Keratinocyte (primary cell): ENCODE measurements at regions not wholly inside any gene's neighbourhood (a gene's known extent, or its start where the extent isn't known, plus 50 kb on each side); places are given as distances from the start of the nearest gene placed in this dataset.

ENCODE experiments used
- DNase-seq: peaks from one replicate; pipeline ENCODE4 v3.0.0-alpha.2; 2011; ENCODE audit warnings: low read depth, missing footprints, low spot score
- FAIRE-seq: peaks from 2 replicates; lab custom pipeline; 2011; peaks lifted over from hg19 to GRCh38; lab: Jason Lieb, UNC
- H2AFZ ChIP-seq: 2 replicates; pipeline ENCODE4 v1.6.0; 2012; ENCODE audit warnings: low read length, control low read depth, inconsistent platforms; ENCODE audit not compliant: control insufficient read depth
- H3K27ac ChIP-seq: 2 replicates; pipeline ENCODE4 v1.5.1; 2011; ENCODE audit warnings: low read length; ENCODE audit not compliant: control insufficient read depth, insufficient read depth
- H3K27me3 ChIP-seq: 3 replicates; pipeline ENCODE4 v1.6.0; 2011; ENCODE audit warnings: low read length; ENCODE audit not compliant: control insufficient read depth, insufficient read depth; ENCODE audit errors: extremely low read depth
- H3K36me3 ChIP-seq, 2 experiments: 2 replicates in 1 of 2; 3 replicates in 1 of 2; pipeline ENCODE4 v1.5.1; 2011; ENCODE audit warnings: low read length in 2 of 2, mild to moderate bottlenecking in 1 of 2; ENCODE audit not compliant: control insufficient read depth in 2 of 2, insufficient read depth in 2 of 2; ENCODE audit errors: extremely low read depth in 1 of 2
- H3K4me1 ChIP-seq: 3 replicates; pipeline ENCODE4 v1.5.1; 2011; ENCODE audit warnings: low read length; ENCODE audit not compliant: control insufficient read depth, insufficient read depth; ENCODE audit errors: extremely low read depth
- H3K4me2 ChIP-seq: 3 replicates; pipeline ENCODE4 v1.6.0; 2011; ENCODE audit warnings: low read depth, low read length; ENCODE audit not compliant: control insufficient read depth, insufficient read depth; ENCODE audit errors: extremely low read depth
- H3K4me3 ChIP-seq, 3 experiments: fragments of 200-600 bp in 1 of 3; sonication (generic) in 1 of 3; 2 replicates in 2 of 3; 3 replicates in 1 of 3; pipeline ENCODE4 v1.5.1; 2011 to 2016; ENCODE audit warnings: low read length in 3 of 3, mild to moderate bottlenecking in 3 of 3, control low read depth in 2 of 3, inconsistent platforms in 1 of 3, low read depth in 1 of 3, mixed read lengths in 1 of 3, mixed run types in 1 of 3, moderate library complexity in 1 of 3; ENCODE audit not compliant: control insufficient read depth in 2 of 3, insufficient read depth in 2 of 3; ENCODE audit errors: extremely low read depth in 1 of 3
- H3K79me2 ChIP-seq: 2 replicates; pipeline ENCODE4 v1.6.0; 2012; ENCODE audit warnings: low read length; ENCODE audit not compliant: control insufficient read depth, insufficient read depth
- H3K9ac ChIP-seq: 3 replicates; pipeline ENCODE4 v1.6.0; 2011; ENCODE audit warnings: low read length; ENCODE audit not compliant: control insufficient read depth, insufficient read depth; ENCODE audit errors: extremely low read depth
- H3K9me1 ChIP-seq: 3 replicates; pipeline ENCODE4 v1.6.0; 2011; ENCODE audit warnings: low read length; ENCODE audit not compliant: control insufficient read depth, insufficient read depth; ENCODE audit errors: extremely low read depth
- H3K9me3 ChIP-seq: 2 replicates; pipeline ENCODE4 v1.5.1; 2012; ENCODE audit warnings: low read depth, low read length; ENCODE audit not compliant: control insufficient read depth
- H4K20me1 ChIP-seq: 3 replicates; pipeline ENCODE4 v1.6.0; 2011; ENCODE audit warnings: low read length; ENCODE audit not compliant: control insufficient read depth, insufficient read depth; ENCODE audit errors: extremely low read depth
- EZH2 ChIP-seq: IDR thresholded peaks from one replicate; pipeline ENCODE4 v1.6.1; 2012; ENCODE audit warnings: inconsistent platforms, mild to moderate bottlenecking, low read length, moderate library complexity
- dilution Hi-C: fragments of 300-500 bp; cut with MboI; formaldehyde crosslinking; loops from one replicate; pipeline ENCODE4 v1.7.0; 2020; ENCODE audit warnings: low sequenced_read_pairs; ENCODE audit not compliant: extremely low pct_ligation_motif_present
- TF ChIP-seq, protein P1 (sequence below), 3 experiments: IDR thresholded peaks in 1 of 3; conservative IDR thresholded peaks in 1 of 3; optimal IDR thresholded peaks in 1 of 3; 2 replicates in 2 of 3; 3 replicates in 1 of 3; pipeline versions ENCODE3 to v1.5.1; 2011; ENCODE audit warnings: low read length in 3 of 3, mild to moderate bottlenecking in 3 of 3, moderate library complexity in 2 of 3, control low read depth in 1 of 3, inconsistent platforms in 1 of 3; ENCODE audit not compliant: insufficient read depth in 2 of 3; ENCODE audit errors: extremely low read depth in 1 of 3

DNA sequence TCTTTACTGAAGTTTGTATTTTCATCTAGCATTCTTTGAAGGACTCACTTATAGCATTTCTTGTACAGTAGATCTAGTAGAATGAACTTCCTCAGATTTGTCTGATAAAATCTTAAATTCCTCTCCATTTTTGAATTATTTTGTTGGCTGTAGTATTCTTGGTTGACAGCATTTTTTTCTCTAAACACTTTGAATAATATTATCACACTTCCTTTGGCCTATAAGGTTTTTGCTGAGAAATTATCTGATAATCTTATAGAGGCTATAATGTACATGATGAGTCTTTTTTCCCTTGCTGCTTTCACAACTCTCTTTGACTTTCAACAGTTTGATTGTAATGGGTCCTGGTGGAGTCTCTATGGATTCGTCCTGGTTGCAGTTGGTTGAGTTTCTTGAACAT lies 169.5 kb downstream of the NOL4 start:
- no peak for TF ChIP-seq EZH2
- H3K36me3 ChIP-seq, result no peaks in the 10 kb centered on the region
- H3K79me2 ChIP-seq, result no peaks in the 10 kb centered on the region
- H3K9me1 ChIP-seq, result no peaks in the 10 kb centered on the region
- no peak overlapping the region for H3K9ac ChIP-seq
- H4K20me1 ChIP-seq, result no peaks in the 10 kb centered on the region
- no peaks in the 10 kb centered on the region for H3K27me3 ChIP-seq
- H3K27ac ChIP-seq, result no peak overlapping the region
- H3K4me1 ChIP-seq, result no peaks in the 10 kb centered on the region
- no peak overlapping the region for H2AFZ ChIP-seq
- H3K4me3 ChIP-seq, result no peak overlapping the region
- dilution Hi-C loops, result no loop called here
- FAIRE-seq, result no peak
- no peaks in the 10 kb centered on the region for H3K9me3 ChIP-seq
- H3K4me2 ChIP-seq, result no peak overlapping the region
- no peak for DNase-seq

GRCh38 chr18:34050661-34051060 lies 174.1 kb downstream of the NOL4 start:
- TF ChIP-seq, protein P1, sequence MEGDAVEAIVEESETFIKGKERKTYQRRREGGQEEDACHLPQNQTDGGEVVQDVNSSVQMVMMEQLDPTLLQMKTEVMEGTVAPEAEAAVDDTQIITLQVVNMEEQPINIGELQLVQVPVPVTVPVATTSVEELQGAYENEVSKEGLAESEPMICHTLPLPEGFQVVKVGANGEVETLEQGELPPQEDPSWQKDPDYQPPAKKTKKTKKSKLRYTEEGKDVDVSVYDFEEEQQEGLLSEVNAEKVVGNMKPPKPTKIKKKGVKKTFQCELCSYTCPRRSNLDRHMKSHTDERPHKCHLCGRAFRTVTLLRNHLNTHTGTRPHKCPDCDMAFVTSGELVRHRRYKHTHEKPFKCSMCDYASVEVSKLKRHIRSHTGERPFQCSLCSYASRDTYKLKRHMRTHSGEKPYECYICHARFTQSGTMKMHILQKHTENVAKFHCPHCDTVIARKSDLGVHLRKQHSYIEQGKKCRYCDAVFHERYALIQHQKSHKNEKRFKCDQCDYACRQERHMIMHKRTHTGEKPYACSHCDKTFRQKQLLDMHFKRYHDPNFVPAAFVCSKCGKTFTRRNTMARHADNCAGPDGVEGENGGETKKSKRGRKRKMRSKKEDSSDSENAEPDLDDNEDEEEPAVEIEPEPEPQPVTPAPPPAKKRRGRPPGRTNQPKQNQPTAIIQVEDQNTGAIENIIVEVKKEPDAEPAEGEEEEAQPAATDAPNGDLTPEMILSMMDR (optimal IDR thresholded peaks at IDR 0.05 in 1 of 3, IDR thresholded peaks at IDR 0.05 in 1 of 3, conservative IDR thresholded peaks at IDR 0.05 in 1 of 3; ENCODE audit: extremely low read depth in 1 of 3, insufficient read depth in 2 of 3, low read length in 3 of 3), result no peak
- TF ChIP-seq EZH2, result no peak
- Histone ChIP-seq H3K4me2 (no peak overlapping the region), H2AFZ (no peak overlapping the region), H3K27ac (no peak overlapping the region), H3K79me2 (no peaks in the 10 kb centered on the region), H3K27me3 (no peaks in the 10 kb centered on the region), H3K9me3 (no peaks in the 10 kb centered on the region), H3K4me3 (no peak overlapping the region), H3K36me3 (no peaks in the 10 kb centered on the region), H4K20me1 (no peaks in the 10 kb centered on the region), H3K9ac (no peak overlapping the region), H3K9me1 (no peaks in the 10 kb centered on the region), H3K4me1 (no peaks in the 10 kb centered on the region)
- FAIRE-seq (no peak), DNase-seq (no peak)
- dilution Hi-C loops, result no loop called here

DNA sequence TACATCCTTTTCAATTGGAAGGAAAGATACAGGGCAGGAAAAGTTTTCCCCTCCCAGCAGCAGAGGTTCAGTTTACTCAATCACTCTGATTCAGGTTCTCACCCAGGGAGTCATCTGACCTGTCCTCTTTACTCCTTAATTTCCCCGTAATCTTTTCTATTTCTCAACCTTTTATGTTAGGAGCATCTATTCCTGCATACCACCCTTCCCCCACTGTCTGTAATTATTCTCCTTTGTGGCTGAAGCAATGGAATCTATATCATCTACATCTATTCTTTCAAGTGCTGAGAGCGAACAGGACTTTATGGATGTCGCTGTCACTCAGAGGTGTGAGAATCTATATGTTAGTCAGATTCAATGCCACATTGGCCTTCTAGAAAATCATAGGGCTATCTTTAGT lies 175.2 kb downstream of the NOL4 start:
- H4K20me1 ChIP-seq, result no peaks in the 10 kb centered on the region
- TF ChIP-seq EZH2, result no peak
- TF ChIP-seq, protein P1 (optimal IDR thresholded peaks at IDR 0.05 in 1 of 3, IDR thresholded peaks at IDR 0.05 in 1 of 3, conservative IDR thresholded peaks at IDR 0.05 in 1 of 3; ENCODE audit: extremely low read depth in 1 of 3, insufficient read depth in 2 of 3, low read length in 3 of 3), result no peak
- dilution Hi-C loops, result no loop called here
- H3K36me3 ChIP-seq, result no peaks in the 10 kb centered on the region
- H2AFZ ChIP-seq, result no peak overlapping the region
- DNase-seq (no peak), FAIRE-seq (no peak)
- no peak overlapping the region for H3K4me3 ChIP-seq
- H3K9me3 ChIP-seq, result no peaks in the 10 kb centered on the region
- no peaks in the 10 kb centered on the region for H3K79me2 ChIP-seq
- H3K27me3 ChIP-seq, result no peaks in the 10 kb centered on the region
- H3K4me1 ChIP-seq, result no peaks in the 10 kb centered on the region
- no peaks in the 10 kb centered on the region for H3K9me1 ChIP-seq
- no peak overlapping the region for H3K4me2 ChIP-seq
- no peak overlapping the region for H3K9ac ChIP-seq
- H3K27ac ChIP-seq, result no peak overlapping the region
